ENCODE measurements at regions not wholly inside any gene's neighbourhood (a gene's known extent, or its start where the extent isn't known, plus 50 kb on each side); places are given as distances from the start of the nearest gene placed in this dataset.

DNA sequence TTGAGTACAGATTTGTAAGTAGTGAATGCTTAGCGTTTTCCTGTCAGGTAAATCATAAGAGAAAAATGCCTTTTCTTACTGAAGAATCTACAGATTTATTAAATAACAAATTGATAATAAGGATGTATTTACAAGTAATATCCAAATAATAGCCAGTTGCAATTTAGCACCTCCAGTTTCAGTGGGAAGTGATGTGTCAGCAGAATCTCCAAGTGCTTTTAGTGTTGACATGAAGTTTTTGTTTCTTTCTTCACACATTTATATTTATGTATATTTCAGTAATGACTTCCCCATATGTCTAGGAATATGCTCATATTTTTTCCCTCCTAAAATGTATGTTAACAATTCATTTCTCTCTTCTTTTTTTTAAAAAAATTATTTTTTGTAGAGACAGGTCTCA is 229.9 kb upstream of the GRIN3A start:
- TF ChIP-seq, protein P1, sequence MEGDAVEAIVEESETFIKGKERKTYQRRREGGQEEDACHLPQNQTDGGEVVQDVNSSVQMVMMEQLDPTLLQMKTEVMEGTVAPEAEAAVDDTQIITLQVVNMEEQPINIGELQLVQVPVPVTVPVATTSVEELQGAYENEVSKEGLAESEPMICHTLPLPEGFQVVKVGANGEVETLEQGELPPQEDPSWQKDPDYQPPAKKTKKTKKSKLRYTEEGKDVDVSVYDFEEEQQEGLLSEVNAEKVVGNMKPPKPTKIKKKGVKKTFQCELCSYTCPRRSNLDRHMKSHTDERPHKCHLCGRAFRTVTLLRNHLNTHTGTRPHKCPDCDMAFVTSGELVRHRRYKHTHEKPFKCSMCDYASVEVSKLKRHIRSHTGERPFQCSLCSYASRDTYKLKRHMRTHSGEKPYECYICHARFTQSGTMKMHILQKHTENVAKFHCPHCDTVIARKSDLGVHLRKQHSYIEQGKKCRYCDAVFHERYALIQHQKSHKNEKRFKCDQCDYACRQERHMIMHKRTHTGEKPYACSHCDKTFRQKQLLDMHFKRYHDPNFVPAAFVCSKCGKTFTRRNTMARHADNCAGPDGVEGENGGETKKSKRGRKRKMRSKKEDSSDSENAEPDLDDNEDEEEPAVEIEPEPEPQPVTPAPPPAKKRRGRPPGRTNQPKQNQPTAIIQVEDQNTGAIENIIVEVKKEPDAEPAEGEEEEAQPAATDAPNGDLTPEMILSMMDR (IDR thresholded peaks at IDR 0.05; ENCODE audit: control insufficient read depth, insufficient read depth, low read depth, low read length, missing control alignments): no peak
- H3K4me3 ChIP-seq (ENCODE audit: control insufficient read depth, low read depth, low read length): no peak overlapping the region
- DNase-seq (ENCODE audit: low read depth): no peak

DNA sequence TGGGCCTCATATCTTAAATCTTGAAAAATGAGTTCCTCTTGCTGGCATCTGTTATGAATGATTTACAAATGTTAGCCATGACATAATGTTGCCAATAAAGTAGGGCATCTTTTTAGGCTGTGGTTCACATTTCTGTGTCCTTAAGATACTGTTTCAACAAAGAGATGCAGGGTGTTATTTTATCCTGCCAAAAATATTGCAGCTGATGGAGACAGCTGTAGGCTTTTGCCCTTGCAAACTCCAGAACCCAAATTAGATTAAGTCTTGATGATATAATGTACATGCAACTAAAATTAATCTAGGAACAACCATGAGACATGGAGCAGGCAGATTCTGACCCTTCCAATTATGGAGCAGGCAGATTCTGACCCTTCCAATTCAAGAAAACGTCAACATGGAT is 228.2 kb upstream of the GRIN3A start:
- TF ChIP-seq, protein P1 (IDR thresholded peaks at IDR 0.05; ENCODE audit: control insufficient read depth, insufficient read depth, low read depth, low read length, missing control alignments): no peak
- no peak for DNase-seq (ENCODE audit: low read depth)
- H3K4me3 ChIP-seq (ENCODE audit: control insufficient read depth, low read depth, low read length): no peak overlapping the region

DNA sequence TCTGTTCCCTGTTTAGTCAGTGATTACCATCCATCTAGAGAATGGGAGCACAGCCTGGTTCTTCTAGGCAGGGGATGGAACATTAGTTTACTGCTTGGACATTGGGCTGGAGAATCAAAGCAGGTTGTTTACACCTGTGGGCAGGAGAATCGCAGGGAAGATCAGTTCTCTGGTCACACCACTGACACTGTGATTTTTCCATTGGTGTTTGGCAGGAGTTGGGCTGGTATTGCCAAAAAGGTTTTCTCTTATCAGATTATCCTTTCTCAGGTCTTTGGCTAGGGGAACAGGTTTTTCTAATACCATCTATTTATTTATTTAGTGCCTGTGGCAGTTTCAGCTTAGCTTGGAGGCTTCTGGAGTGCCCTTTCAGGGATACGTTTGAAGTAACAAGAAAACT is 219.3 kb upstream of the GRIN3A start:
- TF ChIP-seq, protein P1 (IDR thresholded peaks at IDR 0.05; ENCODE audit: control insufficient read depth, insufficient read depth, low read depth, low read length, missing control alignments): no peak
- no peak for DNase-seq (ENCODE audit: low read depth)
- no peak overlapping the region for H3K4me3 ChIP-seq (ENCODE audit: control insufficient read depth, low read depth, low read length)

DNA sequence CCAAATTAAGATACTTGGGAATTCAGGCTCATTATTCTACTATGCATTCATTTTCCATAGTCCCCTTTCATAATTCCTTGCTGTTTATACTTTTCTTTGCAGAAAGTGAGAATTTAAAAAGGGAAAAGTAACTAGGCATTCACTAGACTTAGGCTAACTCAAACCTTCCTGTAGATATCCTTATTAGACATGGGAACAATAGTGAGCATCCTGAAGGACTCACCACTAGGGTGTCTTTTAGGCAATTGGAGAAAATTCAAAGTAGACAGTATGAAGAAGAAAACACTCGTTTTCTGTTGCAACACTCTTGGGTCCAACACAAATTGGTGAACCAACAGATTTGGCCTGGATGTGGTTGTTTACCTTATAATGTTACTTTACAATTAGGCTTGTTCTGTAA is 213.2 kb upstream of the GRIN3A start:
- DNase-seq (ENCODE audit: low read depth): no peak
- TF ChIP-seq, protein P1 (IDR thresholded peaks at IDR 0.05; ENCODE audit: control insufficient read depth, insufficient read depth, low read depth, low read length, missing control alignments): no peak
- H3K4me3 ChIP-seq (ENCODE audit: control insufficient read depth, low read depth, low read length): no peak overlapping the region

DNA sequence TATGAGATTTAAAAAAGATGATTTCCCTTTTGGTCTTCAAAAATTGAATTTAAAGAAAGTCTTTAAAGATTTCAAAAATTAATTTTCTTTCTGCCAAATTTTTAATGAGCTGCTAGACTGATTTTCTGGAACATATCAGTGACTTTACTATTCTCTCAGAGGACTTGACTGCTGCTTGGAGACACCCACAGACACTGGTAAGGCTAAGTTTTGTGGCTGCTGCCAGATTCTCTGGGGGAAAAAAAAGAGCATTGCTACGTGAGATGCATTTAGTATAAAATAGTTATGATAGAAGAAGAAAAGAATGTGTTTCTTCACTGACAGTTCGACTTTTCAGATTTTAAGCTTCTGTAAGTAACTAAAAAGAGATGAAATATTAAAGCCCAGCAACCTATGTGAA is 193.3 kb upstream of the GRIN3A start:
- DNase-seq (ENCODE audit: low read depth): no peak
- H3K4me3 ChIP-seq (ENCODE audit: control insufficient read depth, low read depth, low read length): no peak overlapping the region
- TF ChIP-seq, protein P1 (IDR thresholded peaks at IDR 0.05; ENCODE audit: control insufficient read depth, insufficient read depth, low read depth, low read length, missing control alignments): no peak

DNA sequence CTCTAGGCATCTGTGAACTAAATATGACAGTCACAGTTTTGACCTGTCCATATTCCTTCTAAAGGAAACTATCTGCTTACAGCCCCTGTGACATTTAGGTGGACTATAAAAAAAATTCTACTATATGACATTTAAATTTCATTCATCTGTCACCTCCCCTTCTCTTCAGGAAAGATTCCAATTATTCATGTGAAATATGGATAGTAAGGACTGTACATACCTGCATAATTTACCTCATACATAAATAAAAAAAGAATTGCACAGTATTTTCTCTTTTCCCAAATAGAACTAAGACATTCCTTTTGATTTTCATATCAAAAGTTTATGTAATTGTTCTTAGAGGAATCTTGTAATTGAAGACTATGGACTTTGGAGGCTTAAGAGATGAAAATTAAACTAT is 192.3 kb upstream of the GRIN3A start:
- no peak overlapping the region for H3K4me3 ChIP-seq (ENCODE audit: control insufficient read depth, low read depth, low read length)
- TF ChIP-seq, protein P1 (IDR thresholded peaks at IDR 0.05; ENCODE audit: control insufficient read depth, insufficient read depth, low read depth, low read length, missing control alignments): no peak
- no peak for DNase-seq (ENCODE audit: low read depth)

DNA sequence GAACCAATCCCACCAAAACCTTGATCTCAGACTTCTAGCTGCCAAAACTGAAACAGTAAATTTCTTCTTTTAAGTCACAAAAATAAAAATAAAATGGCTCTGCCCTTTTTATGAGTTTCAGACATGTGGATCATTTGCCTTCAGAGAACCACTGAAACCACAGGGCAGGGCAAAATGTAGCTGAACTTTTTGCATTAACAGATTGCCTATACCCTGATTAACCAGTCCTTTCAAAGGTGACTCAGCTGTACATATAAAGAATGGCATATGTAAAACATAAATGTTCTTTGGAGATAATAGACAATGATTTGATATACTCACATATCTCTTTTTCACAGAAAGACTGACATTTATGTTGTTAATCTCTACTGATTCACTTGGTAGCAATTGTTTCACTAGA is 187.1 kb upstream of the GRIN3A start:
- no peak overlapping the region for H3K4me3 ChIP-seq (ENCODE audit: control insufficient read depth, low read depth, low read length)
- TF ChIP-seq, protein P1 (IDR thresholded peaks at IDR 0.05; ENCODE audit: control insufficient read depth, insufficient read depth, low read depth, low read length, missing control alignments): no peak
- no peak for DNase-seq (ENCODE audit: low read depth)
